ENCODE measurements at regions not wholly inside any gene's neighbourhood (a gene's known extent, or its start where the extent isn't known, plus 50 kb on each side); places are given as distances from the start of the nearest gene placed in this dataset.

DNA sequence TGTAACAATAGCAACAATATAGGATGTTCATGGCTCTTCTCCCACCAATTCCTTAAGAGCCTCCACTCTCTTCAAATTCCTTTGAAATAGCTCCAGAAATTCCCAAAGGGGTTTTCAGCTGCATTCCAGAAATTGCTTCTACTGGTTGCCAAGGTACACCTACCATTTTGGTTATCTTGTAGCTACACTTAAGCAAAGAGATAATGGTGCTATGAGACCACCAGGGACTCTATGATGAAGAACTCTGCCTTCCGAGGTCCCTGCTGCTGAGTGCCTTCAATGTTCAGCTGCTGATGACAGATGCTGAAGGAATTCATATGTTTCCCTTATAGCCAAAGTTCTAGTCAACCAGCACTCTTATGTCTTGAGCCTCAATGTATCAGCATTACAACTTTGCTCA lies 78.4 kb downstream of the POU4F1 start:
- TF ChIP-seq EZH2phosphoT487 (IDR thresholded peaks at IDR 0.05; ENCODE audit: borderline replicate concordance) = no peak
- TF ChIP-seq, protein P1, sequence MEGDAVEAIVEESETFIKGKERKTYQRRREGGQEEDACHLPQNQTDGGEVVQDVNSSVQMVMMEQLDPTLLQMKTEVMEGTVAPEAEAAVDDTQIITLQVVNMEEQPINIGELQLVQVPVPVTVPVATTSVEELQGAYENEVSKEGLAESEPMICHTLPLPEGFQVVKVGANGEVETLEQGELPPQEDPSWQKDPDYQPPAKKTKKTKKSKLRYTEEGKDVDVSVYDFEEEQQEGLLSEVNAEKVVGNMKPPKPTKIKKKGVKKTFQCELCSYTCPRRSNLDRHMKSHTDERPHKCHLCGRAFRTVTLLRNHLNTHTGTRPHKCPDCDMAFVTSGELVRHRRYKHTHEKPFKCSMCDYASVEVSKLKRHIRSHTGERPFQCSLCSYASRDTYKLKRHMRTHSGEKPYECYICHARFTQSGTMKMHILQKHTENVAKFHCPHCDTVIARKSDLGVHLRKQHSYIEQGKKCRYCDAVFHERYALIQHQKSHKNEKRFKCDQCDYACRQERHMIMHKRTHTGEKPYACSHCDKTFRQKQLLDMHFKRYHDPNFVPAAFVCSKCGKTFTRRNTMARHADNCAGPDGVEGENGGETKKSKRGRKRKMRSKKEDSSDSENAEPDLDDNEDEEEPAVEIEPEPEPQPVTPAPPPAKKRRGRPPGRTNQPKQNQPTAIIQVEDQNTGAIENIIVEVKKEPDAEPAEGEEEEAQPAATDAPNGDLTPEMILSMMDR (conservative IDR thresholded peaks at IDR 0.05; ENCODE audit: low read length) = no peak

Data from Loucy (cell line).